ENCODE measurements at regions not wholly inside any gene's neighbourhood (a gene's known extent, or its start where the extent isn't known, plus 50 kb on each side); places are given as distances from the start of the nearest gene placed in this dataset.

GRCh38 chr9:121574774-121575519 is 75.3 kb upstream of the GGTA1 start:
- TF ChIP-seq CTCF (IDR thresholded peaks at IDR 0.05), result no peak
- no peak for DNase-seq
- no peaks in the 10 kb centered on the region for H3K9me3 ChIP-seq
- H3K36me3 ChIP-seq, result no peaks in the 10 kb centered on the region
- no peak overlapping the region for H3K9ac ChIP-seq (ENCODE audit: low read depth in 2 of 2, low read length in 2 of 2)
- intact Hi-C loops (cut with DNase I), result no loop called here
- no peaks in the 10 kb centered on the region for H3K4me1 ChIP-seq
- H3K27me3 ChIP-seq, result no peaks in the 10 kb centered on the region
- H3K27ac ChIP-seq, result no peak overlapping the region
- no peak overlapping the region for H3K4me3 ChIP-seq

- TF ChIP-seq CTCF (IDR thresholded peaks at IDR 0.05), result no peak
- DNase-seq, result no peak
- Histone ChIP-seq H3K36me3 (no peaks in the 10 kb centered on the region), H3K9me3 (no peaks in the 10 kb centered on the region), H3K9ac (ENCODE audit: low read depth in 2 of 2, low read length in 2 of 2) (no peak overlapping the region), H3K27me3 (no peaks in the 10 kb centered on the region), H3K4me1 (no peaks in the 10 kb centered on the region), H3K27ac (no peak overlapping the region), H3K4me3 (no peak overlapping the region)
- intact Hi-C loops (cut with DNase I), result no loop called here
Measured at GRCh38 chr9:121576281-121577075, 75.0 kb upstream of the DAB2IP start.

GRCh38 chr9:121577166-121577565 is 74.3 kb upstream of the DAB2IP start:
- intact Hi-C loops (cut with DNase I), result no loop called here
- Histone ChIP-seq H3K27me3 (no peaks in the 10 kb centered on the region), H3K4me1 (no peaks in the 10 kb centered on the region), H3K36me3 (no peaks in the 10 kb centered on the region), H3K27ac (no peak overlapping the region), H3K9me3 (no peaks in the 10 kb centered on the region), H3K9ac (ENCODE audit: low read depth in 2 of 2, low read length in 2 of 2) (no peak overlapping the region), H3K4me3 (no peak overlapping the region)
- TF ChIP-seq CTCF (IDR thresholded peaks at IDR 0.05), result no peak
- DNase-seq, result no peak

GRCh38 chr9:121577572-121577971 is 73.9 kb upstream of the DAB2IP start:
- TF ChIP-seq CTCF (IDR thresholded peaks at IDR 0.05), result no peak
- intact Hi-C loops (cut with DNase I), result no loop called here
- no peak overlapping the region for H3K9ac ChIP-seq (ENCODE audit: low read depth in 2 of 2, low read length in 2 of 2)
- no peaks in the 10 kb centered on the region for H3K36me3 ChIP-seq
- H3K9me3 ChIP-seq, result no peaks in the 10 kb centered on the region
- H3K4me1 ChIP-seq, result no peaks in the 10 kb centered on the region
- H3K4me3 ChIP-seq, result no peak overlapping the region
- no peak overlapping the region for H3K27ac ChIP-seq
- no peaks in the 10 kb centered on the region for H3K27me3 ChIP-seq
- no peak for DNase-seq

GRCh38 chr9:121581786-121582600 is 69.4 kb upstream of the DAB2IP start:
- H3K27ac ChIP-seq, result no peak overlapping the region
- intact Hi-C loops (cut with DNase I), result no loop called here
- no peak overlapping the region for H3K4me3 ChIP-seq
- H3K9ac ChIP-seq (ENCODE audit: low read depth in 2 of 2, low read length in 2 of 2), result no peak overlapping the region
- no peaks in the 10 kb centered on the region for H3K36me3 ChIP-seq
- no peaks in the 10 kb centered on the region for H3K4me1 ChIP-seq
- H3K9me3 ChIP-seq, result no peaks in the 10 kb centered on the region
- no peaks in the 10 kb centered on the region for H3K27me3 ChIP-seq
- no peak for DNase-seq
- TF ChIP-seq CTCF (IDR thresholded peaks at IDR 0.05), result no peak

Data from colonic mucosa (tissue), 4 donors.